CD4-positive, alpha-beta T cell treated with Interleukin-6 for 4 hours (primary cell): ENCODE measurements at regions not wholly inside any gene's neighbourhood (a gene's known extent, or its start where the extent isn't known, plus 50 kb on each side); places are given as distances from the start of the nearest gene placed in this dataset.

Experiments
- DNase-seq: peaks from one replicate; pipeline ENCODE4 v3.0.0-alpha.2; 2020; ENCODE audit warnings: mixed read lengths

- no peak for DNase-seq
These were observed 194.9 kb upstream of the BTG1 start for GRCh38 chr12:92340441-92341064.

GRCh38 chr12:92340003-92340402, 194.4 kb upstream of the BTG1 start:
- no peak for DNase-seq

- DNase-seq, result no peak
These were observed 193.7 kb upstream of the BTG1 start for GRCh38 chr12:92339198-92339821.

- no peak for DNase-seq
These were observed 193.0 kb upstream of the BTG1 start for GRCh38 chr12:92338671-92339070.

GRCh38 chr12:92338102-92338501, 192.5 kb upstream of the BTG1 start:
- DNase-seq, result no peak

- no peak for DNase-seq
These were observed 191.5 kb upstream of the BTG1 start for GRCh38 chr12:92337128-92337527.

- no peak for DNase-seq
These were observed 191.0 kb upstream of the BTG1 start for GRCh38 chr12:92336641-92337040.

- no peak for DNase-seq
These were observed 190.2 kb upstream of the BTG1 start for GRCh38 chr12:92335831-92336230.

GRCh38 chr12:92334552-92334951, 188.9 kb upstream of the BTG1 start:
- DNase-seq, result no peak

GRCh38 chr12:92332552-92332951, 186.9 kb upstream of the BTG1 start:
- DNase-seq, result no peak

- no peak for DNase-seq
These were observed 185.7 kb upstream of the BTG1 start for GRCh38 chr12:92331383-92331782.

GRCh38 chr12:92330654-92331053, 185.0 kb upstream of the BTG1 start:
- no peak for DNase-seq

GRCh38 chr12:92326877-92327276, 181.2 kb upstream of the BTG1 start:
- DNase-seq, result no peak

- DNase-seq, result no peak
These were observed 179.3 kb upstream of the BTG1 start for GRCh38 chr12:92324849-92325500.

- no peak for DNase-seq
These were observed 166.9 kb upstream of the BTG1 start for GRCh38 chr12:92312463-92312964.

GRCh38 chr12:92304371-92305055, 158.9 kb upstream of the BTG1 start:
- no peak for DNase-seq

- DNase-seq, result no peak
These were observed 156.6 kb upstream of the BTG1 start for GRCh38 chr12:92302041-92302829.

GRCh38 chr12:92301356-92301755, 155.7 kb upstream of the BTG1 start:
- no peak for DNase-seq

- DNase-seq, result no peak
These were observed 155.1 kb upstream of the BTG1 start for GRCh38 chr12:92300777-92301176.

- no peak for DNase-seq
These were observed 154.1 kb upstream of the BTG1 start for GRCh38 chr12:92299744-92300143.

- DNase-seq, result no peak
These were observed 153.7 kb upstream of the BTG1 start for GRCh38 chr12:92299344-92299743.

- DNase-seq, result peak; percentile 53
These were observed 152.5 kb upstream of the BTG1 start for GRCh38 chr12:92297932-92298696.
